Liver (tissue), 3 donors: ENCODE measurements at regions not wholly inside any gene's neighbourhood (a gene's known extent, or its start where the extent isn't known, plus 50 kb on each side); places are given as distances from the start of the nearest gene placed in this dataset.

Experiments used
- CTCF ChIP-seq: fragments of 150-350 bp; IDR thresholded peaks from 2 replicates; pipeline ENCODE4 v1.5.1; 2017; ENCODE audit warnings: improper control_type of control experiment, low read depth, low read length; ENCODE audit not compliant: missing input control
- EGR1 ChIP-seq, 2 donors: IDR thresholded peaks; 2 replicates each; pipeline ENCODE4 v1.6.1; 2016 to 2018; ENCODE audit warnings: antibody characterized with exemption in 2 of 2, low read depth in 2 of 2
- FOXA2 ChIP-seq: IDR thresholded peaks from 2 replicates; pipeline ENCODE4 v1.6.1; 2016; ENCODE audit warnings: antibody characterized with exemption
- GABPA ChIP-seq, 2 donors: IDR thresholded peaks in 1 of 2; conservative IDR thresholded peaks in 1 of 2; 2 replicates each; pipeline ENCODE4 v1.6.1; 2016; ENCODE audit warnings: antibody characterized with exemption in 2 of 2, mild to moderate bottlenecking in 1 of 2, moderate library complexity in 1 of 2
- HNF4A ChIP-seq, 2 donors: conservative IDR thresholded peaks; 2 replicates each; pipeline ENCODE4 v1.6.1; 2016; ENCODE audit warnings: antibody characterized with exemption in 2 of 2, mild to moderate bottlenecking in 2 of 2
- JUND ChIP-seq, 2 donors: IDR thresholded peaks; 2 replicates each; pipeline ENCODE4 v1.6.1; 2016; ENCODE audit warnings: antibody characterized with exemption in 2 of 2
- RAD21 ChIP-seq, 2 donors: IDR thresholded peaks; 2 replicates each; pipeline ENCODE4 v1.6.1; 2016; ENCODE audit warnings: antibody characterized with exemption in 2 of 2, mild to moderate bottlenecking in 2 of 2
- SP1 ChIP-seq: IDR thresholded peaks from 2 replicates; pipeline ENCODE4 v1.6.1; 2018; ENCODE audit warnings: antibody characterized with exemption, mild to moderate bottlenecking
- TAF1 ChIP-seq: conservative IDR thresholded peaks from 2 replicates; pipeline ENCODE4 v1.6.1; 2016; ENCODE audit warnings: antibody characterized with exemption, mild to moderate bottlenecking
- YY1 ChIP-seq: IDR thresholded peaks from 2 replicates; pipeline ENCODE4 v1.6.1; 2016; ENCODE audit warnings: antibody characterized with exemption, mild to moderate bottlenecking
- TF ChIP-seq, protein P1 (sequence below): IDR thresholded peaks from 2 replicates; pipeline ENCODE4 v1.6.1; 2016; ENCODE audit warnings: antibody characterized with exemption
- TF ChIP-seq, protein P2 (sequence below): IDR thresholded peaks from 2 replicates; pipeline ENCODE4 v1.6.1; 2016; ENCODE audit warnings: antibody characterized with exemption, mild to moderate bottlenecking
- TF ChIP-seq, protein P3 (sequence below): IDR thresholded peaks from 2 replicates; pipeline ENCODE4 v1.6.1; 2016; ENCODE audit warnings: antibody characterized with exemption
- TF ChIP-seq, protein P4 (sequence below): IDR thresholded peaks from 2 replicates; pipeline ENCODE4 v1.6.1; 2016; ENCODE audit warnings: antibody characterized with exemption
- donor health status: healthy.
- donor health status: healthy.

DNA sequence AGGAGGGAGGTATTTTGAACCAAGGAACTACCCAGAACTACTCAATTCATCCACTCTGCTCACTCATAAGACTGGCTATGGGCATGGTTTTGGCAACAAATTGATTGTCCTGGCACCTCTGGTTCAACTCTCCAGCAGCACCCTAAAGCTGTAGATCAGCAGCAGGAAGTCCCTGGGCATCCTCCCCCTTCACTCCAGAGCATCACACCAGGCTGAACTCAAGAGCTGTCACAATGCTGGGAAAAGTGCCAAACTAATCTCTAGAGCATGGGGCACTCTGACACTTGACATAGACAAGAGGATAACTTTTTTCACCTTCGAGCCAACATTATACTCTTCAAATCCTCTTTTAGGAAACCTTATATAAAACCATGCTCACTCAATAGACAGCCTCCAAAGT is 154.1 kb upstream of the RBBP8 start:
- TF ChIP-seq CTCF (no peak), TAF1 (no peak), GABPA (IDR thresholded peaks at IDR 0.05 in 1 of 2, conservative IDR thresholded peaks at IDR 0.05 in 1 of 2) (no peak), FOXA2 (no peak), EGR1 (IDR thresholded peaks at IDR 0.05; ENCODE audit: low read depth in 2 of 2) (no peak), YY1 (no peak), SP1 (no peak), JUND (IDR thresholded peaks at IDR 0.05) (no peak), RAD21 (IDR thresholded peaks at IDR 0.05) (no peak), HNF4A (conservative IDR thresholded peaks at IDR 0.05) (no peak)
- TF ChIP-seq, protein P1, sequence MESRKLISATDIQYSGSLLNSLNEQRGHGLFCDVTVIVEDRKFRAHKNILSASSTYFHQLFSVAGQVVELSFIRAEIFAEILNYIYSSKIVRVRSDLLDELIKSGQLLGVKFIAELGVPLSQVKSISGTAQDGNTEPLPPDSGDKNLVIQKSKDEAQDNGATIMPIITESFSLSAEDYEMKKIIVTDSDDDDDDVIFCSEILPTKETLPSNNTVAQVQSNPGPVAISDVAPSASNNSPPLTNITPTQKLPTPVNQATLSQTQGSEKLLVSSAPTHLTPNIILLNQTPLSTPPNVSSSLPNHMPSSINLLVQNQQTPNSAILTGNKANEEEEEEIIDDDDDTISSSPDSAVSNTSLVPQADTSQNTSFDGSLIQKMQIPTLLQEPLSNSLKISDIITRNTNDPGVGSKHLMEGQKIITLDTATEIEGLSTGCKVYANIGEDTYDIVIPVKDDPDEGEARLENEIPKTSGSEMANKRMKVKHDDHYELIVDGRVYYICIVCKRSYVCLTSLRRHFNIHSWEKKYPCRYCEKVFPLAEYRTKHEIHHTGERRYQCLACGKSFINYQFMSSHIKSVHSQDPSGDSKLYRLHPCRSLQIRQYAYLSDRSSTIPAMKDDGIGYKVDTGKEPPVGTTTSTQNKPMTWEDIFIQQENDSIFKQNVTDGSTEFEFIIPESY = no peak
- TF ChIP-seq, protein P2, sequence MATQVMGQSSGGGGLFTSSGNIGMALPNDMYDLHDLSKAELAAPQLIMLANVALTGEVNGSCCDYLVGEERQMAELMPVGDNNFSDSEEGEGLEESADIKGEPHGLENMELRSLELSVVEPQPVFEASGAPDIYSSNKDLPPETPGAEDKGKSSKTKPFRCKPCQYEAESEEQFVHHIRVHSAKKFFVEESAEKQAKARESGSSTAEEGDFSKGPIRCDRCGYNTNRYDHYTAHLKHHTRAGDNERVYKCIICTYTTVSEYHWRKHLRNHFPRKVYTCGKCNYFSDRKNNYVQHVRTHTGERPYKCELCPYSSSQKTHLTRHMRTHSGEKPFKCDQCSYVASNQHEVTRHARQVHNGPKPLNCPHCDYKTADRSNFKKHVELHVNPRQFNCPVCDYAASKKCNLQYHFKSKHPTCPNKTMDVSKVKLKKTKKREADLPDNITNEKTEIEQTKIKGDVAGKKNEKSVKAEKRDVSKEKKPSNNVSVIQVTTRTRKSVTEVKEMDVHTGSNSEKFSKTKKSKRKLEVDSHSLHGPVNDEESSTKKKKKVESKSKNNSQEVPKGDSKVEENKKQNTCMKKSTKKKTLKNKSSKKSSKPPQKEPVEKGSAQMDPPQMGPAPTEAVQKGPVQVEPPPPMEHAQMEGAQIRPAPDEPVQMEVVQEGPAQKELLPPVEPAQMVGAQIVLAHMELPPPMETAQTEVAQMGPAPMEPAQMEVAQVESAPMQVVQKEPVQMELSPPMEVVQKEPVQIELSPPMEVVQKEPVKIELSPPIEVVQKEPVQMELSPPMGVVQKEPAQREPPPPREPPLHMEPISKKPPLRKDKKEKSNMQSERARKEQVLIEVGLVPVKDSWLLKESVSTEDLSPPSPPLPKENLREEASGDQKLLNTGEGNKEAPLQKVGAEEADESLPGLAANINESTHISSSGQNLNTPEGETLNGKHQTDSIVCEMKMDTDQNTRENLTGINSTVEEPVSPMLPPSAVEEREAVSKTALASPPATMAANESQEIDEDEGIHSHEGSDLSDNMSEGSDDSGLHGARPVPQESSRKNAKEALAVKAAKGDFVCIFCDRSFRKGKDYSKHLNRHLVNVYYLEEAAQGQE = no peak
- TF ChIP-seq, protein P3, sequence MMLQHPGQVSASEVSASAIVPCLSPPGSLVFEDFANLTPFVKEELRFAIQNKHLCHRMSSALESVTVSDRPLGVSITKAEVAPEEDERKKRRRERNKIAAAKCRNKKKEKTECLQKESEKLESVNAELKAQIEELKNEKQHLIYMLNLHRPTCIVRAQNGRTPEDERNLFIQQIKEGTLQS = no peak
- TF ChIP-seq, protein P4, sequence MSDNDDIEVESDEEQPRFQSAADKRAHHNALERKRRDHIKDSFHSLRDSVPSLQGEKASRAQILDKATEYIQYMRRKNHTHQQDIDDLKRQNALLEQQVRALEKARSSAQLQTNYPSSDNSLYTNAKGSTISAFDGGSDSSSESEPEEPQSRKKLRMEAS = no peak
